WTC11 (cell line): ENCODE measurements at regions not wholly inside any gene's neighbourhood (a gene's known extent, or its start where the extent isn't known, plus 50 kb on each side); places are given as distances from the start of the nearest gene placed in this dataset.

ENCODE experiments used
- ATAC-seq: fragments of 200-7000 bp; cut with Tn5 transposase; 2 replicates; pipeline ENCODE4 v1.10.0; 2021; ENCODE audit warnings: mild to moderate bottlenecking, moderate library complexity
- CTCF ChIA-PET: fragments of 300-600 bp; sonication (Branson Sonifier 250); formaldehyde crosslinking; loops from one replicate; lab custom pipeline; 2021; ENCODE audit warnings: antibody characterized with exemption; lab: Charles Lee
- POLR2A ChIA-PET: fragments of 350-600 bp; sonication (Branson Sonifier 250); formaldehyde crosslinking; loops from one replicate; lab custom pipeline; 2021; ENCODE audit warnings: antibody characterized with exemption; lab: Charles Lee
- DNase-seq: peaks from one replicate; pipeline ENCODE4 v3.0.0; 2021; ENCODE audit warnings: low spot score
- H3K27ac Mint-ChIP-seq: 2 replicates; pipeline ENCODE4 v1.8.0; 2021; ENCODE audit warnings: mixed read lengths
- H3K27me3 Mint-ChIP-seq: 2 replicates; pipeline ENCODE4 v1.8.0; 2021; ENCODE audit warnings: low read depth, mild to moderate bottlenecking, moderate library complexity, mixed read lengths
- H3K36me3 Mint-ChIP-seq: 2 replicates; pipeline ENCODE4 v1.8.0; 2021; ENCODE audit warnings: mixed read lengths
- H3K4me1 Mint-ChIP-seq: 2 replicates; pipeline ENCODE4 v1.8.0; 2022; ENCODE audit warnings: mixed read lengths
- H3K4me3 Mint-ChIP-seq: 2 replicates; pipeline ENCODE4 v1.8.0; 2021; ENCODE audit warnings: mild to moderate bottlenecking, moderate library complexity, mixed read lengths
- H3K9me3 Mint-ChIP-seq: 2 replicates; pipeline ENCODE4 v1.8.0; 2021; ENCODE audit warnings: mixed read lengths
- EMX1 ChIP-seq: fragments of 250-450 bp; sonication (Bioruptor Pico); IDR thresholded peaks from 2 replicates; pipeline ENCODE4 v1.8.0; 2021; ENCODE audit warnings: mild to moderate bottlenecking
- FOXJ3 ChIP-seq: sonication (generic); formaldehyde crosslinking; IDR thresholded peaks from 2 replicates; pipeline ENCODE4 v1.9.0; 2021; ENCODE audit warnings: missing genetic modification reagents, mild to moderate bottlenecking, borderline replicate concordance
- FOXP1 ChIP-seq: sonication (generic); formaldehyde crosslinking; IDR thresholded peaks from 2 replicates; pipeline ENCODE4 v1.8.0; 2022; ENCODE audit warnings: missing genetic modification reagents, mild to moderate bottlenecking, moderate library complexity, borderline replicate concordance
- JUN ChIP-seq: sonication (generic); formaldehyde crosslinking; IDR thresholded peaks from 2 replicates; pipeline ENCODE4 v1.8.0; 2023; ENCODE audit warnings: mild to moderate bottlenecking, missing genetic modification reagents
- NFATC4 ChIP-seq: fragments of 250-450 bp; sonication (Bioruptor Pico); IDR thresholded peaks from 2 replicates; pipeline ENCODE4 v1.9.0; 2021; ENCODE audit warnings: mild to moderate bottlenecking
- NFYB ChIP-seq: sonication (generic); formaldehyde crosslinking; conservative IDR thresholded peaks from 2 replicates; pipeline ENCODE4 v1.8.0; 2022; ENCODE audit warnings: low read depth, missing genetic modification reagents
- NR2C2 ChIP-seq: sonication (generic); formaldehyde crosslinking; IDR thresholded peaks from 2 replicates; pipeline ENCODE4 v1.8.0; 2022; ENCODE audit warnings: mild to moderate bottlenecking, missing genetic modification reagents
- SMAD3 ChIP-seq: sonication (generic); formaldehyde crosslinking; IDR thresholded peaks from 2 replicates; pipeline ENCODE4 v1.8.0; 2022; ENCODE audit warnings: missing genetic modification reagents, mild to moderate bottlenecking, borderline replicate concordance
- TEAD4 ChIP-seq: sonication (generic); formaldehyde crosslinking; IDR thresholded peaks from 2 replicates; pipeline ENCODE4 v1.8.0; 2022; ENCODE audit warnings: mild to moderate bottlenecking, missing genetic modification reagents
- ZNF138 ChIP-seq: sonication (generic); formaldehyde crosslinking; conservative IDR thresholded peaks from 2 replicates; pipeline ENCODE4 v1.8.1; 2022; ENCODE audit warnings: mild to moderate bottlenecking, moderate library complexity, missing genetic modification reagents
- TF ChIP-seq, protein P1 (sequence below): sonication (generic); formaldehyde crosslinking; IDR thresholded peaks from 2 replicates; pipeline ENCODE4 v1.8.1; 2023; ENCODE audit warnings: mild to moderate bottlenecking, missing genetic modification reagents, moderate library complexity

DNA sequence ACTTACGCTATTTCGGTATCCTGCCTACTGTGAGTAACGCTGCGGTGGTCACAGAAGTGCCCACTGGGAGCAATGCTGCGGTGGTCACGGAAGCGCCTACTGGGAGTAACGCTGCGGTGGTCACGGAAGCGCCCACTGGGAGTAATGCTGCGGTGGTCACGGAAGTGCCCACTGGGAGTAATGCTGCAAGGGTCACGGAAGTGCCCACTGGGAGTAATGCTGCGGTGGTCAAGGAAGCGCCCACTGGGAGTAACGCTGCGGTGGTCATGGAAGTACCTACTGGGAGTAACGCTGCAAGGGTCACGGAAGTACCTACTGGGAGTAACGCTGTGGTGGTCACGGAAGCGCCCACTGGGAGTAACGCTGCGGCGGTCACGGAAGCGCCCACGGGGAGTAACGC is 52.1 kb upstream of the SOX1 start:
- no peak for ATAC-seq
- H3K4me3 Mint-ChIP-seq, result no peak overlapping the region
- no peak for DNase-seq
- H3K9me3 Mint-ChIP-seq, result peaks cover 8% of the 10 kb centered on the region
- H3K36me3 Mint-ChIP-seq, result peaks cover 3% of the 10 kb centered on the region; the same call in 1 of the 2 replicates
- TF ChIP-seq ZNF138 (no peak), FOXJ3 (CRISPR knock-in tag) (no peak), JUN (no peak), EMX1 (no peak), FOXP1 (CRISPR knock-in tag) (no peak), NR2C2 (CRISPR knock-in tag) (no peak), SMAD3 (CRISPR knock-in tag) (no peak), NFATC4 (CRISPR knock-in tag) (no peak), NFYB (no peak), TEAD4 (CRISPR knock-in tag) (no peak)
- TF ChIP-seq, protein P1, sequence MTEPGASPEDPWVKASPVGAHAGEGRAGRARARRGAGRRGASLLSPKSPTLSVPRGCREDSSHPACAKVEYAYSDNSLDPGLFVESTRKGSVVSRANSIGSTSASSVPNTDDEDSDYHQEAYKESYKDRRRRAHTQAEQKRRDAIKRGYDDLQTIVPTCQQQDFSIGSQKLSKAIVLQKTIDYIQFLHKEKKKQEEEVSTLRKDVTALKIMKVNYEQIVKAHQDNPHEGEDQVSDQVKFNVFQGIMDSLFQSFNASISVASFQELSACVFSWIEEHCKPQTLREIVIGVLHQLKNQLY (CRISPR knock-in tag), result no peak
- no peaks in the 10 kb centered on the region for H3K4me1 Mint-ChIP-seq
- H3K27me3 Mint-ChIP-seq, result peaks cover 10% of the 10 kb centered on the region
- POLR2A ChIA-PET, result no interaction called here
- CTCF ChIA-PET, result no interaction called here
- no peak overlapping the region for H3K27ac Mint-ChIP-seq
